GM19239 (cell line): ENCODE measurements at regions not wholly inside any gene's neighbourhood (a gene's known extent, or its start where the extent isn't known, plus 50 kb on each side); places are given as distances from the start of the nearest gene placed in this dataset.

Experiments used
- DNase-seq: peaks from one replicate; pipeline ENCODE4 v3.0.0; 2011; ENCODE audit warnings: low spot score; ENCODE audit not compliant: insufficient read length
- FAIRE-seq: peaks from 2 replicates; lab custom pipeline; 2011; peaks lifted over from hg19 to GRCh38; lab: Jason Lieb, UNC

- FAIRE-seq (no peak), DNase-seq (no peak)
These were observed 1142.2 kb downstream of the ADGRL3 start for GRCh38 chr4:62342346-62342745.

- DNase-seq, result no peak
- FAIRE-seq, result no peak
These were observed 1128.4 kb downstream of the ADGRL3 start for GRCh38 chr4:62328526-62328925.

GRCh38 chr4:62327612-62328297 is 1127.6 kb downstream of the ADGRL3 start:
- FAIRE-seq (no peak), DNase-seq (no peak)

- no peak for DNase-seq
These were observed 1124.1 kb downstream of the ADGRL3 start for GRCh38 chr4:62324215-62324614.

GRCh38 chr4:62320612-62321011 is 1120.5 kb downstream of the ADGRL3 start:
- no peak for FAIRE-seq
- DNase-seq, result no peak

More at GRCh38 chr4:62324215-62324614, 1124.1 kb downstream of the ADGRL3 start:
- FAIRE-seq, result no peak

GRCh38 chr4:62302710-62303109 is 1102.6 kb downstream of the ADGRL3 start:
- DNase-seq (no peak), FAIRE-seq (no peak)

- DNase-seq (no peak), FAIRE-seq (no peak)
These were observed 1101.4 kb downstream of the ADGRL3 start for GRCh38 chr4:62301500-62301899.

- no peak for FAIRE-seq
- DNase-seq, result no peak
These were observed 1093.4 kb downstream of the ADGRL3 start for GRCh38 chr4:62293551-62293950.

GRCh38 chr4:62292911-62293310 is 1092.8 kb downstream of the ADGRL3 start:
- DNase-seq (no peak), FAIRE-seq (no peak)

GRCh38 chr4:62288808-62289541 is 1088.8 kb downstream of the ADGRL3 start:
- FAIRE-seq (no peak), DNase-seq (no peak)

- FAIRE-seq, result no peak
These were observed 1084.9 kb downstream of the ADGRL3 start for GRCh38 chr4:62285026-62285425.

GRCh38 chr4:62279689-62280088 is 1079.6 kb downstream of the ADGRL3 start:
- DNase-seq (no peak), FAIRE-seq (no peak)

More at GRCh38 chr4:62285026-62285425, 1084.9 kb downstream of the ADGRL3 start:
- DNase-seq, result no peak

- no peak for DNase-seq
- no peak for FAIRE-seq
These were observed 1075.3 kb downstream of the ADGRL3 start for GRCh38 chr4:62275470-62275869.

- DNase-seq, result no peak
- FAIRE-seq, result no peak
These were observed 1074.7 kb downstream of the ADGRL3 start for GRCh38 chr4:62274782-62275181.

GRCh38 chr4:62271107-62271506 is 1071.0 kb downstream of the ADGRL3 start:
- FAIRE-seq, result no peak
- no peak for DNase-seq

- no peak for DNase-seq
- FAIRE-seq, result no peak
These were observed 1069.8 kb downstream of the ADGRL3 start for GRCh38 chr4:62269918-62270317.

GRCh38 chr4:62263454-62263853 is 1063.3 kb downstream of the ADGRL3 start:
- no peak for FAIRE-seq
- no peak for DNase-seq

- DNase-seq (no peak), FAIRE-seq (no peak)
These were observed 1062.5 kb downstream of the ADGRL3 start for GRCh38 chr4:62262676-62263075.

- FAIRE-seq (no peak), DNase-seq (no peak)
These were observed 1060.1 kb downstream of the ADGRL3 start for GRCh38 chr4:62260254-62260653.

GRCh38 chr4:62256479-62256878 is 1056.4 kb downstream of the ADGRL3 start:
- FAIRE-seq (no peak), DNase-seq (no peak)

GRCh38 chr4:62252728-62253127 is 1052.6 kb downstream of the ADGRL3 start:
- FAIRE-seq, result no peak

GRCh38 chr4:62250100-62250499 is 1050.0 kb downstream of the ADGRL3 start:
- no peak for FAIRE-seq
- no peak for DNase-seq

More at GRCh38 chr4:62252728-62253127, 1052.6 kb downstream of the ADGRL3 start:
- no peak for DNase-seq
